KG1 (cell line): ENCODE measurements at regions not wholly inside any gene's neighbourhood (a gene's known extent, or its start where the extent isn't known, plus 50 kb on each side); places are given as distances from the start of the nearest gene placed in this dataset.
"Not testable (repeated sequence)": the region's sequence is repeated elsewhere in the genome, so short reads cannot be mapped to it uniquely, and the experiment has no call there.

Experiments used
- DNase-seq: peaks from one replicate; lab custom pipeline; 2025; lab: John Stamatoyannopoulos, UW

DNA sequence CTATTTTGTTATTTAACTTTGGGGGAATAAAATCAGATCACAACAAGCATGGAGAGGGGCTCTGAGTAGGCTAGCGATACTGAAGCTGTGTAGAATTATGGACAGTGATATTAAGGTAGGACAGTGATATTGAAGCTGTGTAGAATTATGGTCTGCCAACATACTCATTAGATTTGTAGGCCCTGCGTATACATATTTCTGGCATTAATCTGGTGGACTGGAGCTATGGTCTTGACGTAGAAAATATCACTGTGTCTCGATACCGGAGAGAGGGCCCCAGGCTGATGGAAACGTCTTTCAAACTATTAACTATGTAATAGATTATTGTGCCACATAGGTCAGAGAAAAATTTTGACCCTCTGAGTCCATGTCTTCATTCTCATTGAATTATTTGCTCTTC, 511.4 kb downstream of the ADCYAP1 start:
- no peak for DNase-seq

DNA sequence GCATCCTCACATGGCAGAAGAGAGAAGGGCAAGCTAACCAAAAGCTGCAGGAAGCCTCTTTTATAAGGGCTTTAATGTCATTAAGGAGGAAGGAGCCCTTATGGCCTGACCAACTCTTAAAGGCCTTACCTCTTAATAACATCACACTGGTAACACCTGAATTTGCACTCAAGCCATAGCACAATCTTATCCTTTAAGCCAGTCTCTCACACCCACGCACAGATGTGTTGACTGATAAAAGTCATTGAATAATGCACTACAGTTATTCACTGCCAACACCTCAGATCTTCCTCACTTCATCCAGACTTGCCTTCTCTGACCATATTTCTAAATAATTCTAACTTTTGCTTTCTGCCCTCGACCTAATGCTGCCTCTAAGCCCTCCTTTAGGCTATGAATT, 516.8 kb downstream of the ADCYAP1 start:
- no peak for DNase-seq

DNA sequence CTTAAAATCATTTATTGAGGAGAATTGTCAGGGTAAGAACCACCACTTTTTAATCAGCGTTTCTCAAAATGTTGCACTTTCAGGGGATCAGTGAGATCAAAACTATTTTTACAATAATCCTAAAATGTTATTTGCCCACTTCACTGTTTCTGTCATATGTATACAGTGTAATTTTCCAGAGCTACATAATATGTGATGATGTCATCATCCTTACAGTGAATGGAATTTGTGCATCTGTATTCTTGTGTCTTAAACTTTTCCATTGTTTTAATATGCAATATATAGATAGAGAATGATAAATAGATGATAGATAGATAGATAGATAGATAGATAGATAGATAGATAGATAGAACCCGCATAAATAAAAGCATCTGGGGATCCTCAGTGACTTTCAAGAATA, 518.0 kb downstream of the ADCYAP1 start:
- DNase-seq: no peak

DNA sequence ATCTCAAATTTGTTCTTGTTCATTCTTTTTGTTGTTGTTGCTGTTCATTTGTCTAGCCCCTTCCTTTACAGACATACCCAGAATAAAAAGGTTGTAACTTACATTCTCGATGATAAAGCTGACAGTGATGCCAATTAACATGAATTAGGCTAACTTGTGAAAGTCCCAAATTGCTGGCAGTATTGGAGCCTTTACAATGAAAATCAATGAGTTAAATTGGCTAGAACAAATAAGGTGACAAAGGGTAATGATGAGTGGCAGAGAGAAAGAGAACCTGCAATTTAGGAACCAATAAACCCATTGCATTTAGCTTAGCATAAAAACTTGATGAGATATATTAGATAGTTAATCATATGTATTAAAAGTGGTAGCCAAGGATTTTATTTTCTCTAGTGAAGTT, 521.0 kb downstream of the ADCYAP1 start:
- no peak for DNase-seq

DNA sequence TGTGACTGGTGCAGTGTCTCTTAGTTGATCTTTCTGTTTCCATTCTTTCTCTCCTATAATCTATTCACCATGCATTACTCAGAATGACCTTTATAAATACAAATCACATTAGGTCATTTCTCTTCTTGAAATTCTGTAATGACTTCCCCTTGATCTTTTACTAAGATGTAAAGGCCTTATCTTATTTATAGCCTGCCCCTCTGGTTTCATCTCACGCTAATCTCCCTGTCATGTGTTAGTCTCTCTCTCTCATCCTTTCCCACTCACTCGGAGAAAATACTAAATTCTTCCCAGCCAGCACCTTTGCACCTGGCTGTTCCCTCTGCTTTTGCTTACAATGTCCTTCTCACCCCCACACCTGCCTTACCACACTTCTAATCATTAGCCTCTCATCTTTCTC, 530.8 kb downstream of the ADCYAP1 start:
- no peak for DNase-seq

DNA sequence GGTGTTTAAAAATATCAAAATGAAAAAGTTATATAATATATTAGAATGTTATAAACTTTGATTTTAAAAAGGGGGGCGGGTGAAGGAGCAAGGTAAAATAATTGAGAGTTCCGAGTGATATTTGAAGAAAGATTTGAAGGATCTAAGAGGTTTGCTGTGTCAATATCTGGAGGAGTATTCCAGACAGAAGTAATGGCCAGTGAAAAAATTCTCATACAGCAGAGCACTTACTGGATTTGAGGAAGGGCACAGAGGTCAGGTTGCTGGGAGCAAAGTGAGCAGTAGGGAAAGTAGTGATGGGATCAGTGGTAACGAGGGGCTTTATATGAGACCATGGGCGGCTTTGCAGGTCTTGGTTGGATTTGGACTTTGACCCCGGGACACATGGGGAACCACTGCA, 531.5 kb downstream of the ADCYAP1 start:
- DNase-seq: no peak

DNA sequence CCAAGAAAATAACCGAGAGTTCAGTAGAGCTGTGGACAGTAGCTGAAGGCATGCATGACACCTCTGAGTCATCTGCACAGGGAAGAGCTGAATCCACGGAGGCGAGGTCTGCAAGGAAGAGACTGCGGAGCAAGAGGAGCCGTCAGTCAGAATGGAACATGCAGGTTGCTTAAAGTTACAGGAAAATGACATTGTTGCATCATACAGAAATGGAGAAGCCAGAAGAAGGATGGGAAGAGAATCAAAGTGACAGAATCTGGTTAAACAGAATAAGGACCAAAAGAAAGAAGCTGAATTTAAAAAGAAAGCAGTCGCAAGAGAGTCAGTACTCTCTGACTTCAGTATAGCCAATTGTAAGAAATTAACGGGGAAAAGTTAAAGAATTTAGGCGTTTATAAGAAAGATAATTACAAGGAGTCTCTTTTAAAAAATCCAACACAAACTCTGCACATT, 533.8 kb downstream of the ADCYAP1 start:
- no peak for DNase-seq

DNA sequence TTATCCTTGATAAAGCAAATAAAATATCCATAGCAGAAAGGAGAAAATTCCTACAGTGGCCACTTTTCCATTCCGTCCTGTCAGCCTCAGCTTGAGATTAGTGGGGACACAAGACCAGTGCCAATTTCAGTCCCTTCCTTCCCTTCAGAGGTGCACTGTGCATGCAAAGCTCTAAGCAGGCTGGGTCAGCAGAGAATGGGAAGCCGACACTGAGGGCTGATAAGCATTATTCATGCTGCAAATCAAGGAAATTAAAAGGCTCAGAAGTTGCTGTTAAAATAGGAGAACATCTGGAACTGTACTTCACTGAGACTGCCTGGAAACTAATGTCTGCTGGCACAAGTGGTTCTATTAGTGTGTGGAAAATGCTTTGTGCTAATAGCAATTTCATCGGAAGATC, 534.3 kb downstream of the ADCYAP1 start:
- DNase-seq: no peak

DNA sequence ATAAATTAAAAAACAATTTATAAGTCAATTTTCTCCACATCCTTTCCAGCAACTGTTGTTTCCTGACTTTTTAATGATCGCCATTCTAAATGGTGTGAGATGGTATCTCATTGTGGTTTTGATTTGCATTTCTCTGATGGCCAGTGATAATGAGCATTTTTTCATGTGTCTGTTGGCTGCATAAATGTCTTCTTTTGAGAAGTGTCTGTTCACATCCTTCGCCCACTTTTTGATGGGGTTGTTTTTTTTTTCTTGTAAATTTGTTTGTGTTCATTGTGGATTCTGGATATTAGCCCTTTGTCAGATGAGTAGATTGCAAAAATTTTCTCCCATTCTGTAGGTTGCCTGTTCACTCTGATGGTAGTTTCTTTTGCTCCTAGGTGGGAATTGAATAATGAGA, 539.4 kb downstream of the ADCYAP1 start:
- not testable (repeated sequence) for DNase-seq

DNA sequence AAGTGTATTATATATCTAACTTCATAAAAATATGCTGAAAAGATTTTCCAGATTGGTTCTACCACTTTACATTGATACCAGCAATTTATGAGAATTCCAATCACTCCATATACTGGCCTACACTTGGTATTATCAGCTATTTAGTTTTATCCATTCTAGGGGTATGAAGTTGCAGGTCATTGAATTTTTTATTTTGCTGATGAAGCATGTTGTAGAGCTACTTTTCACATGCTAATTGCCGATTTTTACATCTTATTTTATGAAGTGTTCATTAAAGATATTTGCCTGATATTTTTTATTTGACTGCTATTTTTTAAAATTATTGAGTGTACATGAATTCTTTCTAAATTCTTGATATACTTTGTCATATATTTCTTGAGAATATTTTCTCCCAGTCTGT, 542.1 kb downstream of the ADCYAP1 start:
- DNase-seq: no peak

DNA sequence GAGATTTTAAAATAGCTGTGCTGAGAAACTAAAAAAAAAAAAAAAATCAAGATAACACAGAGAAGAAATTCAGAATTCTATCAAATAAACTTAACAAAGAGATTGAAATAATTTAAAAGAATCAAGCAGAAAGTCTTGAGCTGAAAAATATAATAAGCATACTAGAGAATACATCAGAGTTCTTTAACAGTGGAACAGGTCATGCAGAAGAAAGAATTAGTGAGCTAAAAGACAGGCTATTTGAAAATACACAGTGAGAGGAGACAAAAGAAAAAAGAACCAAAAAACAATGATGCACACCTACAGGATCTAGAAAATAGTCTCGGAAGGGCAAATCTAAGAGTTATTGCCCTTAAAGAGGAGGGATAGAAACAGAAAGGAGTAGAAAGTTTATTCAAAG, 548.1 kb downstream of the ADCYAP1 start:
- DNase-seq: no peak

DNA sequence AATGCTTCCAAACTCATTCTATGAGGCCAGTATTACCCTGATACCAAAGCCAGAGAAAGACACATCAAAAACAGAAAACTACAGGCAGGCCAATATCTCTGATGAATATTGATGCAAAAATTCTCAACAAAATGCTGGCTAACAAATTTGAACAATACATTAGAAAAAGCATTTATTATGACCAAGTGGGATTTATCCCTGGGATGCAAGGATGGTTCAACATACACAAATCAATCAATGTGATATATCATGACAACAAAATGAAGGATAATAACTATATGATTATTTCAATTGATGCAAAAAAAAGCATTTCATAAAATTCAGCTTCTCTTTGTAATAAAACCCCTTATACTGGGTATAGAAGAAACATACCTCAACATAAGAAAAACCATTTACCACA, 550.9 kb downstream of the ADCYAP1 start:
- no peak for DNase-seq

DNA sequence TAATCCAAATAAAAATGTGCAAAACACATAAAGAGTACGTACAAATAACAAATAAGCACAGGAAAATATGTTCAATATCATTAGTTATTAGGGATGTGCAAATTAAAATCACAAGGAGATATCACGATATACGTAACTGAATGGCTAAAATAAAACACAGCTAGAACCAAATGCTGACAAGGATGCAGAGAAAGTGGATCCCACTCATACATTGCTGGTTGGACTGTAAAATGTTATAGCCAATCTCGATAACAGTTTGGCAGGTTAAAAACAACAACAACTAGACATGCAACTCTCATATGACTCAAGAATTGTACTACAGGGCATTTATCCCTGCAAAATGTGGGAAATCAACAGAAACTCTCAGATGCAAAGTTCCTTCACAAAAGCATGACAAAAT, 553.9 kb downstream of the ADCYAP1 start:
- no peak for DNase-seq

DNA sequence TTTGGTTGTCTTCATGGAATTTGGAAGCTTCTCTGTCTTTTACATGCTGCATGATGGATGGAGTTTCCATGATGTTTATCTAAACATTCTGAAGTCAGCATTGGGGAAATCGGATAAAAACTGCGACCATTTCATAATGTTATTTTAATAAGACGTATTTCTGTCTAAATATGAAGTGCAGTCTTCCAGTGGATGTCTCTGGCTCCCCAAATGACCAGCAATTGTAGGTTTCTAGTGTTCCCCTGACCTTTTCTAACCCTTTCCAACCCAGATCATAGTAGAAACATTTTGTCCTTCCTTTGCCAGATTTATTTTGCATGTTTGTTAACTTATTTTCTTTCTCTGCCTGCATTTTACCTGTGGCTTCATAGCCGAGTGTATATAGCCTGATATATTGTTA, 559.3 kb downstream of the ADCYAP1 start:
- no peak for DNase-seq

DNA sequence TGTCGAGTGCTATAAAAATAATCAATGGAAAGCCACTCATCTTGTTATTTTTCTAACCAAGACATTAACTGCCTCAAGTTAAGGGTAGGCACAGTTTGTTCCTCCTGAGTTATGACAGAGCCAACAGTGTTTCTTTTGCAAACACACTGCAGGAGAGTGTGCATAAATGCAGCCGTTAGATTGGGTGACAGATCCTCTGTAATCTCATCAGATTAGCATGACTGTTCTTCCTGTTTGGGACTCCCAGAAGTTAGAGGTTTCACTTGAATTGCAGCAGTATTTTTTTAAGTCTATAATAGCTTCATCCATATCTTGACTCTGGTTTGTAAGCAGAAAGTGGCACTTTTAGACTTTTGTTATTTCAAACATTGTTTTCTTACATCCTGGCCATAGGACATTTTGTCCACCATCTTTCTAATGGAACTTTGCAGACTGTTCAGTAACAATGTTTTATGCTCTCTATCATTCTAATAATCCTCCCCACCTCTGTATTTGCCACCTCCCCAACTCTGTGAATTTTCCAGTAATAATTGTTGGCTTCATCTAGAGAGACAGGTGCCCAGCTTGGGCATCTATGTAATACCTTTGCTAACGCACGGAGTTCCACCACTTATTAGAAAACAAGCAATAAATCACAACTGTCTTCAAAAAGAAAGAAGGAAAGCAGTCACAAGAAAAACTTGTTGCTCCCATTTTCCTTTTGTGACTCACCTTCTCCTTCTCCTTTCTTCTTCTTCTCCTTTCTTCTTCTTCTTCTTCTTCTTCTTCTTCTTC, 560.0 kb downstream of the ADCYAP1 start:
- DNase-seq: no peak

DNA sequence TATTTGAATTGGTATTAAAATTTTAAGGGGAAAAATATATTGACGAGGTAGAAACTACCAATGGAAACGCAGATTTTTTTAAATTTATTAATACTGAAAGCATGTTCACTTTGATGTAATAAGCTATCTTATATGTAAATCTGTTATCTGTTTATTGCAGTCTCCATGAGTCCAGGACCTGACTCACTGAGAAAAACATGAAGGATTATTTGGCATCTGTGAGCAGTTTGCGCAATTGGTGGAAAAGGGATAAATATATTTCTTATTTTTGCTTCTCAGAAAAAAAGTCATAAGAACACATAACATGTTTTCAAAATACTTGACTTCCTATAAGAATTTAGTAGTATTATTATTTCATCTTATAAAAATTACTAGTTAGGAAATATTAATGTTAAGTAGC, 561.4 kb downstream of the ADCYAP1 start:
- no peak for DNase-seq

DNA sequence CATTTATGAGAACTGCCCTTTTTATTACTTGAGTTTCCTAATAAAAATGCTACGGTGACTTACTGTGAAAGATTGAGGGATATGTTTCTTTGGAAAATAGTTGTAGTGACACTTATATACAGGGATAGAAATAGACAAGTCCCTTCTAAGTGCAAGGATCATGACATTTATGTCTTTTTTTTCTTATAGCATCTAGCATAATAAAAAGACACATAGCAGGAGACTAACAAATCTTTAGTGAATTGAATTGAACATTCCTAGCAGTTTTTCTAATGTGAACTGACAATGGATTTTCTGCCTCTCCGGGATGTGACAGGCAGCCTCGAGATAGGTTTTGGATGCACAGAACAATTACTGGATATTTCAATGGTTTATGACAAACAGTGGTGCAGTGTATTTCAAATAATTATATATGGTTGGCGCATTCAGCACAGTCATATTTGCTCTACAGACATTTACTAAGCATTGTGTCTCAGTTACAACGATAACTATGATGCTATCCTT, 562.8 kb downstream of the ADCYAP1 start:
- no peak for DNase-seq

DNA sequence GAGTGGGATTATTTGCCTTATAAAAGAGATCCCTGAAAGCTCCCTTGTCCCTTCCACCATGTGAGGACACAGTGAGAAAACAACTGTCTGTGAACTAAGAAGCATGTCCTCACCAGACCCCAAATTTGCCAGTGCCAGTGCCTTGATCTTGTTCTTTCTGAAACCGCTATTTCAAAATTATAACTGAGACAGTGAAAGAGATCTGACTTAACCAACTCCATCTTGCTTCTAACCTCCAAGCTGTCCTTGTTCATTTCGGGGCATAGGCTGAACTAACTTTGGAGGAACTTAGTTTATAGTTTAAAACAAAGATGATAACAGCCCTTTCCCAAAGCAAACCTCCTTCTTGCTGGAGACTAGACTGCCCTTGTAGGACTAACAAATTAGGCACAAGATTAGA, 563.9 kb downstream of the ADCYAP1 start:
- DNase-seq: no peak

DNA sequence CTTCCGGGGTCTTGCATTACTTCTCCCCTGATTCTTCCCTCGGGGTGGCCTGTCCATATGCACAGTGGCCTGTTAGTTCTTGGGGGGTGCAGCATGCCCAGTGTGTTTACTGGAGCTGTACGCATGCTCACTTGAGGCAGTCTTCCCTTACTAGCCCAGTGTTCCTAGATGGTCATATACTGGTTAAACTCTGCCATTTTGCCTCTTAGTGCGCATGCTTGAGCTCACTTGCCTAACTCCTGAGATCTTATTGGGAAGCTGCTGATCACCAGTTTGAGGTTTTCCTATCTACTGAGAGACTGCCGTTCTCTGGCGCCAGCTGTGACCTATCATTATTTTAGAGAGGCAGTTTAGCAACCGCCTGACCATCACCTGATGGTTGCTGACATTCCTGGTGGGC, 571.2 kb downstream of the ADCYAP1 start:
- DNase-seq: no peak

DNA sequence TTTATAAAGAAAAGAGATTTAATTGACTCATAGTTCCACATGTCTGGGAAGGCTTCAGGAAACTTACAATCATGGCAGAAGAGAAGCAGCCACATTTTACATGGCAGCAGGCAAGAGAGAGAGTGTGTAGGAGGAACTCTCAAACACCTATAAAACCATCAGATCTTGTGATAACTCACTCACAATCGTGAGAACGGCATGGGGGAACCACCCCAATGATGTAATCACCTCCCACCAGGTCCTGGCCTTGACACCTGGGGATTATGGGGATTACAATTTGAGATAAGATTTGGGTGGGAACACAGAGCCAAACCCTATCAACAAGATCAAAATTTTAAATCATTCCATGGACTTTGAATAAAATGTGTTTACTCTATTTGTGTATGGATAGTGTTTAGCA, 575.6 kb downstream of the ADCYAP1 start:
- DNase-seq: no peak

DNA sequence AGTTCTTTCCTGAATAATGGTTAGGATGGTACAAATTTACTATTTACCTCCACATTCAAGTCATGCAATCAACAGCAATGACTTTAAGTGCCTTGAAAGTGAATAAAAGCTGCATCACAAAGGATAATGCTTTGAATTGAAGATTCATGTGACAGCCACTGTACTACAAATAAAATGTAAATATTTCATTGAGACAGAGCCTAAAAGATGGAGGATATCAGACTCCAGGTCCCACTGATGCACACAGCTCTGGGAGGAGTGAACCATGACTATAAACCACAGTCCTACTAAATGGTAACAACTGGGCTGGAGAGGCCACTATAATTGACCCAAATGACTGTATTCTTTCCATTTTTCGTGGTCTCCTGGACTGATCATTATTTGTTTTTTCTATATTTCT, 576.9 kb downstream of the ADCYAP1 start:
- DNase-seq: no peak

DNA sequence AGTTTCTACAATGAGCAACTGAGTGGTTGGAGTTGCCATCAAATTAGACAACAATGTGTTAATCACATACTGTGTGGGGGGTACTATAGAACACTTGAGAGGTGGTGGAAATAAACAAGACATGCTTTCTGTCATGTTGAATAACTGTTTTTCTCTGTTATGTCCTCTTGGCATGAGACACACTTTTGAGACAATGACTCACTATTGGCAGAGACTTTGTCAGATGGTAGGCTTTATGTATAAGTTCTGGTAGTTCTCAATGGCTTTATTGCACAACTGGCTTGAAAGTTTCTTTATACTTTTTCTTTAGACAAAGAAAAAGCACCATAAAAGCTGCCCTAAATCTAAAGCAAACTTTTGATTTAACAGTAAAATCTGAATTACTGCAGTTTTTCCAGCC, 578.7 kb downstream of the ADCYAP1 start:
- no peak for DNase-seq

DNA sequence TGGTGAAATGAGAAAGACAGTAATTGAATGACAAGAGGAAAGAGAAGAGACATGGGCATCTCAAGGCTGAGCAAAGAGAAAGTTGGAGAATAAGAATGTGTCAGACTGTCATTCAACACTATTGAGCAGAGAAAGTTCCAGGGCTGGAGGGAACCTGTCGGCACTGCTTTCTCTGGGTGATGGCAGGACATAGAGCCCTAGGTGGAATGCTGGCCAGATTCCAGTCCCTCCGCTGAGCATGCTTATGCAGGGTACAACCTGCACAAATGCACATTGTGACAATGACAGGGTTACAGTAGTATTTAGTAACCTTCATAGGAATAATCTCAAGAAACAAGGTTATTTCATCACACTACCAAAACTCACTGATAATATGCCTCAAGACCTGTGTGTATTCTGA, 582.8 kb downstream of the ADCYAP1 start:
- no peak for DNase-seq

DNA sequence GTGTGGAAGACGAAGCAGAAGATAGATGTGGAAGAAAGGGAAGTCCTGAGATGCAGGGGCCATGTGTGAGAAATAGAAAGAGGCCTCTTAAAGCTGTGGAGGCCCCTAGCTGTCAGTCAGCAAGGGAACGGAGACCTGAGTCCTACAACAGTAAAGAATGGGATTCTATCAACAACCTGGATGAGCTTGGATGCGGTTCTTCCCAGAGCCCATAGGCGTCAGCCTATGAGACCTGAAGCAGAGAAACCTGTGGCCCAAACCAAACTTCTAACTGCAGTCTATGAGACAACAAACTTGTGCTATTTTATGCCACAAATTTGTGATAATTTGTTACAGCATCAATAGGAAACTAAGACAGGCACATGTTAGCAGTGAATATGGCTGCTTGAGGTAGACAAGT, 583.7 kb downstream of the ADCYAP1 start:
- no peak for DNase-seq
